HG03520 (cell line): ENCODE measurements at regions not wholly inside any gene's neighbourhood (a gene's known extent, or its start where the extent isn't known, plus 50 kb on each side); places are given as distances from the start of the nearest gene placed in this dataset.

Experiments used
- ATAC-seq: cut with Tn5 transposase; IDR thresholded peaks from one replicate; pipeline ENCODE4 v1.9.1; 2021; ENCODE audit warnings: mild to moderate bottlenecking, moderate library complexity; ENCODE audit not compliant: unreplicated experiment

GRCh38 chrX:69232945-69233344 lies 67.7 kb upstream of the PJA1 start:
- ATAC-seq = no peak

GRCh38 chrX:69231903-69232302 lies 66.7 kb upstream of the PJA1 start:
- no peak for ATAC-seq

- no peak for ATAC-seq
Measured at GRCh38 chrX:69229436-69229835, 64.2 kb upstream of the PJA1 start.

GRCh38 chrX:69228732-69229131 lies 63.5 kb upstream of the PJA1 start:
- no peak for ATAC-seq

- no peak for ATAC-seq
Measured at GRCh38 chrX:69226459-69227158, 61.4 kb upstream of the PJA1 start.

- ATAC-seq = no peak
Measured at GRCh38 chrX:69222103-69223090, 57.1 kb upstream of the PJA1 start.

- no peak for ATAC-seq
Measured at GRCh38 chrX:69221239-69222102, 56.2 kb upstream of the PJA1 start.

GRCh38 chrX:69218407-69218997 lies 53.2 kb upstream of the PJA1 start:
- ATAC-seq = no peak

GRCh38 chrX:69216911-69217310 lies 51.7 kb upstream of the PJA1 start:
- ATAC-seq = no peak

GRCh38 chrX:69216446-69216845 lies 51.2 kb upstream of the PJA1 start:
- ATAC-seq = no peak

- no peak for ATAC-seq
Measured at GRCh38 chrX:69215161-69215875, 50.1 kb upstream of the PJA1 start.
